SU-DHL-6 (cell line): ENCODE measurements at regions not wholly inside any gene's neighbourhood (a gene's known extent, or its start where the extent isn't known, plus 50 kb on each side); places are given as distances from the start of the nearest gene placed in this dataset.
"Not testable (repeated sequence)": the region's sequence is repeated elsewhere in the genome, so short reads cannot be mapped to it uniquely, and the experiment has no call there.

ENCODE experiments used
- CTCF ChIP-seq: fragments of 200-600 bp; sonication (generic); IDR thresholded peaks from one replicate; pipeline ENCODE4 v1.5.1; 2017; ENCODE audit warnings: antibody characterized with exemption, mild to moderate bottlenecking, low read length, moderate library complexity; ENCODE audit not compliant: insufficient read depth, poor library complexity, severe bottlenecking
- EZH2phosphoT487 ChIP-seq: fragments of 200-600 bp; sonication (generic), shearing (Covaris generic); conservative IDR thresholded peaks from 2 replicates; pipeline ENCODE4 v1.6.1; 2018; ENCODE audit warnings: mild to moderate bottlenecking, antibody characterized with exemption, low read length, moderate library complexity, mixed read lengths

GRCh38 chr3:195960971-195961775 lies 52.8 kb upstream of the TNK2 start:
- not testable (repeated sequence) for TF ChIP-seq CTCF, EZH2phosphoT487
